GM12878 (cell line): ENCODE measurements at regions not wholly inside any gene's neighbourhood (a gene's known extent, or its start where the extent isn't known, plus 50 kb on each side); places are given as distances from the start of the nearest gene placed in this dataset.

ENCODE experiments used
- ATAC-seq: fragments of 200-7000 bp; cut with Tn5 transposase; 3 replicates; pipeline ENCODE4 v1.9.1; 2020; ENCODE audit warnings: mild to moderate bottlenecking, moderate library complexity
- BruUV-seq: library from RNA; stranded (reverse); fragments of 400-500 nt; replicated peaks from 2 replicates; lab custom pipeline; 2021; lab: Mats Ljungman, UMichigan
- CTCF ChIA-PET: fragments of 300-600 bp; sonication (Branson Sonifier 250); formaldehyde crosslinking; extraction: SDS; loops from one replicate; lab custom pipeline; 2021; ENCODE audit warnings: inconsistent platforms; lab: Yijun Ruan, JAX
- POLR2A ChIA-PET: fragments of 350-600 bp; formaldehyde crosslinking; extraction: SDS; loops from one replicate; lab custom pipeline; 2021; ENCODE audit warnings: inconsistent platforms; lab: Charles Lee
- RAD21 ChIA-PET: fragments of 300-600 bp; sonication (Branson Sonifier 250); formaldehyde crosslinking; loops from one replicate; lab custom pipeline; 2023; ENCODE audit warnings: antibody characterized with exemption; ENCODE audit not compliant: unreplicated experiment; lab: Charles Lee
- SMC1A ChIA-PET: fragments of 300-600 bp; sonication (Branson Sonifier 250); formaldehyde crosslinking; loops from one replicate; lab custom pipeline; 2023; ENCODE audit not compliant: unreplicated experiment, uncharacterized antibody; lab: Charles Lee
- DNase-seq: peaks from one replicate; pipeline ENCODE4 v3.0.0-alpha.2; 2011; ENCODE audit warnings: low read depth, low spot score
- FAIRE-seq: peaks from 3 replicates; lab custom pipeline; 2011; peaks lifted over from hg19 to GRCh38; lab: Jason Lieb, UNC
- H2AFZ ChIP-seq: 2 replicates; pipeline ENCODE4 v1.6.0; 2011; ENCODE audit warnings: low read depth, low read length, control low read depth; ENCODE audit not compliant: control insufficient read depth
- H3K27ac ChIP-seq: 2 replicates; pipeline ENCODE4 v1.5.1; 2011; ENCODE audit warnings: control low read depth; ENCODE audit not compliant: control insufficient read depth, insufficient read depth
- H3K27me3 ChIP-seq, 2 experiments: replicated peaks in 1 of 2; 2 replicates each; pipeline versions ENCODE4 v1.6.0 to v1.6.1; 2011; ENCODE audit warnings: low read length in 1 of 2; ENCODE audit not compliant: control insufficient read depth in 2 of 2, insufficient read depth in 2 of 2
- H3K36me3 ChIP-seq, 2 experiments: 2 replicates each; pipeline ENCODE4 v1.5.1; 2011; ENCODE audit warnings: low read length in 1 of 2; ENCODE audit not compliant: control insufficient read depth in 2 of 2, insufficient read depth in 2 of 2
- H3K4me1 ChIP-seq: 2 replicates; pipeline ENCODE4 v1.6.1; 2011; ENCODE audit warnings: mild to moderate bottlenecking, low read length, moderate library complexity, mixed read lengths; ENCODE audit not compliant: control insufficient read depth, insufficient read depth
- H3K4me2 ChIP-seq: 2 replicates; pipeline ENCODE4 v1.6.0; 2011; ENCODE audit warnings: control low read depth; ENCODE audit not compliant: control insufficient read depth, insufficient read depth
- H3K4me3 ChIP-seq: fragments of 200-600 bp; sonication (generic); 2 replicates; pipeline ENCODE4 v1.5.1; 2016
- H3K79me2 ChIP-seq: 2 replicates; pipeline ENCODE4 v1.6.0; 2011; ENCODE audit warnings: low read length; ENCODE audit not compliant: control insufficient read depth, insufficient read depth
- H3K9ac ChIP-seq: 2 replicates; pipeline ENCODE4 v1.8.0; 2011; ENCODE audit warnings: low read length, control low read depth, mixed read lengths; ENCODE audit not compliant: control insufficient read depth, insufficient read depth
- H3K9me3 ChIP-seq: replicated peaks from 3 replicates; pipeline ENCODE4 v1.5.1; 2011; ENCODE audit warnings: mild to moderate bottlenecking, low read length; ENCODE audit not compliant: control insufficient read depth, insufficient read depth
- H4K20me1 ChIP-seq: 2 replicates; pipeline ENCODE4 v1.6.0; 2011; ENCODE audit not compliant: control insufficient read depth, insufficient read depth
- FOXM1 ChIP-seq: IDR thresholded peaks from 2 replicates; pipeline ENCODE4 v1.6.1; 2012; ENCODE audit warnings: low read depth, mild to moderate bottlenecking, inconsistent platforms, low read length, moderate library complexity
- KAT2A ChIP-seq: conservative IDR thresholded peaks from 2 replicates; pipeline ENCODE4 v1.6.1; 2011; ENCODE audit warnings: low read depth, low read length; ENCODE audit not compliant: control insufficient read depth
- NFIC ChIP-seq: IDR thresholded peaks from 2 replicates; pipeline ENCODE4 v1.6.1; 2012; ENCODE audit warnings: low read depth, mild to moderate bottlenecking, inconsistent platforms, low read length, moderate library complexity
- PBX3 ChIP-seq: IDR thresholded peaks from 2 replicates; pipeline ENCODE4 v1.6.1; 2011; ENCODE audit warnings: mild to moderate bottlenecking, low read depth, low read length, moderate library complexity; ENCODE audit not compliant: insufficient replicate concordance
- RCOR1 ChIP-seq: conservative IDR thresholded peaks from 2 replicates; pipeline ENCODE4 v1.6.1; 2012; ENCODE audit warnings: low read depth, low read length, improper control_type of control experiment
- SP1 ChIP-seq: IDR thresholded peaks from one replicate; pipeline ENCODE4 v1.6.1; 2011; ENCODE audit warnings: low read depth, low read length
- SREBF2 ChIP-seq: IDR thresholded peaks from 2 replicates; pipeline ENCODE4 v1.6.1; 2012; ENCODE audit warnings: mild to moderate bottlenecking, low read length
- TAF1 ChIP-seq: IDR thresholded peaks from 2 replicates; pipeline ENCODE4 v1.6.1; 2011; ENCODE audit warnings: mild to moderate bottlenecking, low read depth, low read length, borderline replicate concordance
- TARDBP ChIP-seq: IDR thresholded peaks from 2 replicates; pipeline ENCODE4 v1.6.1; 2016; ENCODE audit warnings: borderline replicate concordance
- YY1 ChIP-seq: IDR thresholded peaks from 2 replicates; pipeline ENCODE4 v1.6.1; 2011; ENCODE audit warnings: low read depth, mild to moderate bottlenecking, low read length
- ZNF622 ChIP-seq: fragments of 450-650 bp; IDR thresholded peaks from 2 replicates; pipeline ENCODE4 v1.6.1; 2017; ENCODE audit warnings: mild to moderate bottlenecking, inconsistent platforms
- WGBS: methylation state at CpG from one replicate; pipeline ENCODE4 v1.1.6; 2016; ENCODE audit warnings: low lambda C conversion rate; ENCODE audit not compliant: insufficient replicate concordance, insufficient coverage; ENCODE audit errors: missing lambda C conversion rate; 5-methylcytosine and 5-hydroxymethylcytosine counted together
- in situ Hi-C: fragments of 300-500 bp; cut with MboI; formaldehyde crosslinking; loops from 9 replicates; pipeline ENCODE4 v1.14.3; 2018; ENCODE audit warnings: mixed read lengths
- intact Hi-C: fragments of 100-400 bp; cut with micrococcal nuclease; formaldehyde crosslinking; loops from one replicate; pipeline ENCODE4 v1.14.2; 2022; ENCODE audit not compliant: unreplicated experiment
- TF ChIP-seq, protein P1 (sequence below): fragments of 450-650 bp; IDR thresholded peaks from 2 replicates; pipeline ENCODE4 v1.6.1; 2016; ENCODE audit warnings: mild to moderate bottlenecking
- TF ChIP-seq, protein P2 (sequence below): fragments of 450-650 bp; IDR thresholded peaks from 2 replicates; pipeline ENCODE4 v1.6.1; 2018; ENCODE audit warnings: mild to moderate bottlenecking, low read depth, moderate library complexity; ENCODE audit not compliant: partially characterized antibody
- TF ChIP-seq, protein P3 (sequence below): fragments of 450-650 bp; IDR thresholded peaks from 2 replicates; pipeline ENCODE4 v1.6.1; 2018; ENCODE audit warnings: borderline replicate concordance, mild to moderate bottlenecking; ENCODE audit not compliant: partially characterized antibody
- TF ChIP-seq, protein P4 (sequence below): fragments of 450-650 bp; IDR thresholded peaks from 2 replicates; pipeline ENCODE4 v1.6.1; 2014; ENCODE audit warnings: mild to moderate bottlenecking

GRCh38 chr15:87703327-87704111, 553.0 kb downstream of the NTRK3 start:
- H3K4me1 ChIP-seq: no peaks in the 10 kb centered on the region
- H3K4me3 ChIP-seq: no peak overlapping the region
- FAIRE-seq (no peak), ATAC-seq (no peak), DNase-seq (no peak)
- no peak overlapping the region for H3K4me2 ChIP-seq
- no peaks in the 10 kb centered on the region for H3K79me2 ChIP-seq
- in situ Hi-C loops (no loop called here), intact Hi-C loops (no loop called here)
- H2AFZ ChIP-seq: no peak overlapping the region
- ChIA-PET CTCF (no interaction called here), POLR2A (no interaction called here), SMC1A (no interaction called here), RAD21 (no interaction called here)
- no peaks in the 10 kb centered on the region for H3K9me3 ChIP-seq
- WGBS: 26% methylated on average over 18 of the region's 18 CpGs
- no peaks in the 10 kb centered on the region for H3K36me3 ChIP-seq
- BruUV-seq: no TSS peak
- H3K27ac ChIP-seq: no peak overlapping the region
- no peak overlapping the region for H3K9ac ChIP-seq
- no peaks in the 10 kb centered on the region for H4K20me1 ChIP-seq
- H3K27me3 ChIP-seq: 0 out of 4 replicates have a peak, but pooled peaks cover 0 to 2% of the 10 kb centered on the region in 2 experiments
- TF ChIP-seq, protein P1, sequence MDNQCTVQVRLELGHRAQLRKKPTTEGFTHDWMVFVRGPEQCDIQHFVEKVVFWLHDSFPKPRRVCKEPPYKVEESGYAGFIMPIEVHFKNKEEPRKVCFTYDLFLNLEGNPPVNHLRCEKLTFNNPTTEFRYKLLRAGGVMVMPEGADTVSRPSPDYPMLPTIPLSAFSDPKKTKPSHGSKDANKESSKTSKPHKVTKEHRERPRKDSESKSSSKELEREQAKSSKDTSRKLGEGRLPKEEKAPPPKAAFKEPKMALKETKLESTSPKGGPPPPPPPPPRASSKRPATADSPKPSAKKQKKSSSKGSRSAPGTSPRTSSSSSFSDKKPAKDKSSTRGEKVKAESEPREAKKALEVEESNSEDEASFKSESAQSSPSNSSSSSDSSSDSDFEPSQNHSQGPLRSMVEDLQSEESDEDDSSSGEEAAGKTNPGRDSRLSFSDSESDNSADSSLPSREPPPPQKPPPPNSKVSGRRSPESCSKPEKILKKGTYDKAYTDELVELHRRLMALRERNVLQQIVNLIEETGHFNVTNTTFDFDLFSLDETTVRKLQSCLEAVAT: no peak
- TF ChIP-seq TARDBP (no peak), SP1 (no peak), SREBF2 (no peak), ZNF622 (no peak), KAT2A (no peak), YY1 (no peak), TAF1 (no peak), PBX3 (no peak), FOXM1 (no peak), RCOR1 (no peak), NFIC (no peak)
- TF ChIP-seq, protein P2, sequence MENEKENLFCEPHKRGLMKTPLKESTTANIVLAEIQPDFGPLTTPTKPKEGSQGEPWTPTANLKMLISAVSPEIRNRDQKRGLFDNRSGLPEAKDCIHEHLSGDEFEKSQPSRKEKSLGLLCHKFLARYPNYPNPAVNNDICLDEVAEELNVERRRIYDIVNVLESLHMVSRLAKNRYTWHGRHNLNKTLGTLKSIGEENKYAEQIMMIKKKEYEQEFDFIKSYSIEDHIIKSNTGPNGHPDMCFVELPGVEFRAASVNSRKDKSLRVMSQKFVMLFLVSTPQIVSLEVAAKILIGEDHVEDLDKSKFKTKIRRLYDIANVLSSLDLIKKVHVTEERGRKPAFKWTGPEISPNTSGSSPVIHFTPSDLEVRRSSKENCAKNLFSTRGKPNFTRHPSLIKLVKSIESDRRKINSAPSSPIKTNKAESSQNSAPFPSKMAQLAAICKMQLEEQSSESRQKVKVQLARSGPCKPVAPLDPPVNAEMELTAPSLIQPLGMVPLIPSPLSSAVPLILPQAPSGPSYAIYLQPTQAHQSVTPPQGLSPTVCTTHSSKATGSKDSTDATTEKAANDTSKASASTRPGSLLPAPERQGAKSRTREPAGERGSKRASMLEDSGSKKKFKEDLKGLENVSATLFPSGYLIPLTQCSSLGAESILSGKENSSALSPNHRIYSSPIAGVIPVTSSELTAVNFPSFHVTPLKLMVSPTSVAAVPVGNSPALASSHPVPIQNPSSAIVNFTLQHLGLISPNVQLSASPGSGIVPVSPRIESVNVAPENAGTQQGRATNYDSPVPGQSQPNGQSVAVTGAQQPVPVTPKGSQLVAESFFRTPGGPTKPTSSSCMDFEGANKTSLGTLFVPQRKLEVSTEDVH: no peak
- TF ChIP-seq, protein P3, sequence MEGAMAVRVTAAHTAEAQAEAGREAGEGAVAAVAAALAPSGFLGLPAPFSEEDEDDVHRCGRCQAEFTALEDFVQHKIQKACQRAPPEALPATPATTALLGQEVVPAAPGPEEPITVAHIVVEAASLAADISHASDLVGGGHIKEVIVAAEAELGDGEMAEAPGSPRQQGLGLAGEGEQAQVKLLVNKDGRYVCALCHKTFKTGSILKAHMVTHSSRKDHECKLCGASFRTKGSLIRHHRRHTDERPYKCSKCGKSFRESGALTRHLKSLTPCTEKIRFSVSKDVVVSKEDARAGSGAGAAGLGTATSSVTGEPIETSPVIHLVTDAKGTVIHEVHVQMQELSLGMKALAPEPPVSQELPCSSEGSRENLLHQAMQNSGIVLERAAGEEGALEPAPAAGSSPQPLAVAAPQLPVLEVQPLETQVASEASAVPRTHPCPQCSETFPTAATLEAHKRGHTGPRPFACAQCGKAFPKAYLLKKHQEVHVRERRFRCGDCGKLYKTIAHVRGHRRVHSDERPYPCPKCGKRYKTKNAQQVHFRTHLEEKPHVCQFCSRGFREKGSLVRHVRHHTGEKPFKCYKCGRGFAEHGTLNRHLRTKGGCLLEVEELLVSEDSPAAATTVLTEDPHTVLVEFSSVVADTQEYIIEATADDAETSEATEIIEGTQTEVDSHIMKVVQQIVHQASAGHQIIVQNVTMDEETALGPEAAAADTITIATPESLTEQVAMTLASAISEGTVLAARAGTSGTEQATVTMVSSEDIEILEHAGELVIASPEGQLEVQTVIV: no peak
- TF ChIP-seq, protein P4, sequence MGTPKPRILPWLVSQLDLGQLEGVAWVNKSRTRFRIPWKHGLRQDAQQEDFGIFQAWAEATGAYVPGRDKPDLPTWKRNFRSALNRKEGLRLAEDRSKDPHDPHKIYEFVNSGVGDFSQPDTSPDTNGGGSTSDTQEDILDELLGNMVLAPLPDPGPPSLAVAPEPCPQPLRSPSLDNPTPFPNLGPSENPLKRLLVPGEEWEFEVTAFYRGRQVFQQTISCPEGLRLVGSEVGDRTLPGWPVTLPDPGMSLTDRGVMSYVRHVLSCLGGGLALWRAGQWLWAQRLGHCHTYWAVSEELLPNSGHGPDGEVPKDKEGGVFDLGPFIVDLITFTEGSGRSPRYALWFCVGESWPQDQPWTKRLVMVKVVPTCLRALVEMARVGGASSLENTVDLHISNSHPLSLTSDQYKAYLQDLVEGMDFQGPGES: no peak
